SK-N-SH (cell line): ENCODE measurements at regions not wholly inside any gene's neighbourhood (a gene's known extent, or its start where the extent isn't known, plus 50 kb on each side); places are given as distances from the start of the nearest gene placed in this dataset.

Source experiments
- CTCF ChIA-PET: fragments of 300-600, 350-600 bp; formaldehyde crosslinking; extraction: SDS; loops from one replicate; lab custom pipeline; 2021; lab: Yijun Ruan, JAX
- POLR2A ChIA-PET: fragments of 350-600 bp; sonication (Branson Sonifier 250); formaldehyde crosslinking; extraction: SDS; loops from one replicate; lab custom pipeline; 2020; ENCODE audit warnings: antibody characterized with exemption, inconsistent platforms; lab: Yijun Ruan, JAX
- DNase-seq: peaks from one replicate; pipeline ENCODE4 v3.0.0; 2012
- H2AFZ ChIP-seq: fragments of 200-600 bp; sonication (generic); 2 replicates; pipeline ENCODE4 v1.8.1; 2016; ENCODE audit warnings: antibody characterized with exemption, mild to moderate bottlenecking, low read depth
- H3F3A ChIP-seq: fragments of 200-600 bp; sonication (generic); replicated peaks from 2 replicates; pipeline ENCODE3; 2016; ENCODE audit warnings: antibody characterized with exemption, mild to moderate bottlenecking; ENCODE audit not compliant: insufficient read depth
- H3K27ac ChIP-seq, 2 experiments: fragments of 200-500 bp in 1 of 2; fragments of 200-600 bp in 1 of 2; sonication (Bioruptor generic) in 1 of 2; sonication (generic), shearing (Covaris generic) in 1 of 2; 2 replicates each; pipeline versions ENCODE4 v1.5.1 to v1.6.1; 2014 to 2016; ENCODE audit warnings: low read depth in 2 of 2, inconsistent platforms in 1 of 2, low read length in 1 of 2, mild to moderate bottlenecking in 1 of 2, mixed read lengths in 1 of 2
- H3K27me3 ChIP-seq: fragments of 200-600 bp; sonication (generic), shearing (Covaris generic); 2 replicates; pipeline ENCODE4 v1.6.1; 2016; ENCODE audit warnings: mixed run types; ENCODE audit not compliant: insufficient read depth
- H3K36me3 ChIP-seq, 2 experiments: fragments of 200-500 bp in 1 of 2; fragments of 200-600 bp in 1 of 2; sonication (Bioruptor generic) in 1 of 2; sonication (generic) in 1 of 2; replicated peaks in 1 of 2; 2 replicates each; pipeline versions ENCODE3 to v1.5.1; 2014 to 2016; ENCODE audit warnings: low read length in 1 of 2, mild to moderate bottlenecking in 1 of 2; ENCODE audit not compliant: insufficient read depth in 2 of 2, control insufficient read depth in 1 of 2
- H3K4me1 ChIP-seq, 2 experiments: fragments of 200-500 bp in 1 of 2; fragments of 200-600 bp in 1 of 2; sonication (Bioruptor generic) in 1 of 2; sonication (generic), shearing (Covaris generic) in 1 of 2; 2 replicates each; pipeline versions ENCODE4 v1.5.1 to v1.6.1; 2014 to 2016; ENCODE audit warnings: low read depth in 1 of 2, low read length in 1 of 2, mixed run types in 1 of 2; ENCODE audit not compliant: insufficient read depth in 2 of 2, control insufficient read depth in 1 of 2
- H3K4me2 ChIP-seq: fragments of 200-600 bp; sonication (generic), shearing (Covaris generic); 2 replicates; pipeline ENCODE4 v1.6.1; 2017; ENCODE audit warnings: mixed run types
- H3K4me3 ChIP-seq, 2 experiments: fragments of 200-500 bp in 1 of 2; fragments of 200-600 bp in 1 of 2; sonication (Bioruptor generic) in 1 of 2; sonication (generic), shearing (Covaris generic) in 1 of 2; 2 replicates each; pipeline versions ENCODE4 v1.5.1 to v1.8.1; 2014 to 2016; ENCODE audit warnings: low read depth in 2 of 2, inconsistent platforms in 1 of 2, low read length in 1 of 2, mild to moderate bottlenecking in 1 of 2, mixed read lengths in 1 of 2, moderate library complexity in 1 of 2
- H3K79me2 ChIP-seq: fragments of 200-600 bp; sonication (generic); 2 replicates; pipeline ENCODE4 v1.8.1; 2017; ENCODE audit warnings: mild to moderate bottlenecking; ENCODE audit not compliant: insufficient read depth
- H3K9ac ChIP-seq: fragments of 200-600 bp; sonication (generic); 2 replicates; pipeline ENCODE4 v1.6.1; 2017; ENCODE audit warnings: mixed run types
- H3K9me2 ChIP-seq: fragments of 200-600 bp; sonication (generic); 2 replicates; pipeline ENCODE4 v1.6.1; 2017; ENCODE audit warnings: mixed run types
- H3K9me3 ChIP-seq: fragments of 200-600 bp; sonication (generic); 2 replicates; pipeline ENCODE4 v1.6.1; 2017; ENCODE audit warnings: mixed run types, mild to moderate bottlenecking, moderate library complexity
- H4K20me1 ChIP-seq: fragments of 200-600 bp; sonication (generic); 2 replicates; pipeline ENCODE4 v1.6.1; 2017; ENCODE audit warnings: mild to moderate bottlenecking, mixed run types; ENCODE audit not compliant: insufficient read depth
- FOXJ3 ChIP-seq: sonication (generic); formaldehyde crosslinking; IDR thresholded peaks from 2 replicates; pipeline ENCODE4 v1.5.1; 2020; ENCODE audit warnings: mild to moderate bottlenecking, missing genetic modification reagents
- FOXM1 ChIP-seq: IDR thresholded peaks from 2 replicates; pipeline ENCODE4 v1.4.0; 2012; ENCODE audit warnings: low read depth, mild to moderate bottlenecking
- GABPA ChIP-seq: IDR thresholded peaks from 2 replicates; pipeline ENCODE4 v1.4.0; 2012; ENCODE audit warnings: low read depth, mild to moderate bottlenecking
- GATA2 ChIP-seq: sonication (generic); formaldehyde crosslinking; IDR thresholded peaks from 2 replicates; pipeline ENCODE4 v1.5.0; 2020; ENCODE audit warnings: mild to moderate bottlenecking, missing genetic modification reagents
- JUND ChIP-seq: IDR thresholded peaks from 2 replicates; pipeline ENCODE4 v1.4.0; 2012
- MXI1 ChIP-seq: IDR thresholded peaks from 2 replicates; pipeline ENCODE4 v1.6.1; 2012; ENCODE audit warnings: mild to moderate bottlenecking, low read depth, low read length, improper control_type of control experiment
- NFIC ChIP-seq: IDR thresholded peaks from 2 replicates; pipeline ENCODE4 v1.4.0; 2012; ENCODE audit warnings: borderline replicate concordance
- POLR2AphosphoS5 ChIP-seq: IDR thresholded peaks from 2 replicates; pipeline ENCODE4 v1.6.1; 2012; ENCODE audit warnings: low read depth, low read length
- RAD21 ChIP-seq: IDR thresholded peaks from 2 replicates; pipeline ENCODE4 v1.6.1; 2012; ENCODE audit warnings: mild to moderate bottlenecking, low read length
- RCOR1 ChIP-seq: fragments of 150-350 bp; IDR thresholded peaks from 2 replicates; pipeline ENCODE4 v1.6.1; 2017; ENCODE audit warnings: antibody characterized with exemption, low read length
- SIN3A ChIP-seq: IDR thresholded peaks from 2 replicates; pipeline ENCODE4 v1.6.1; 2012; ENCODE audit warnings: low read depth, mild to moderate bottlenecking, low read length, moderate library complexity, borderline replicate concordance
- SMC3 ChIP-seq: IDR thresholded peaks from 2 replicates; pipeline ENCODE4 v1.6.1; 2012; ENCODE audit warnings: low read depth, low read length, improper control_type of control experiment
- TAF1 ChIP-seq: IDR thresholded peaks from 2 replicates; pipeline ENCODE4 v1.6.1; 2012; ENCODE audit warnings: low read depth, mild to moderate bottlenecking, low read length, moderate library complexity, borderline replicate concordance
- TCF12 ChIP-seq: IDR thresholded peaks from 2 replicates; pipeline ENCODE4 v1.4.0; 2012
- YY1 ChIP-seq: IDR thresholded peaks from 2 replicates; pipeline ENCODE4 v1.4.0; 2012; ENCODE audit warnings: low read depth, mild to moderate bottlenecking
- WGBS: methylation state at CpG from one replicate; pipeline ENCODE4 v1.1.6; 2017; ENCODE audit warnings: low lambda C conversion rate; 5-methylcytosine and 5-hydroxymethylcytosine counted together
- TF ChIP-seq, protein P1 (sequence below): IDR thresholded peaks from 2 replicates; pipeline ENCODE4 v1.6.1; 2012; ENCODE audit warnings: mild to moderate bottlenecking, low read depth, low read length, moderate library complexity
- TF ChIP-seq, protein P2 (sequence below): fragments of 200-600 bp; sonication (generic); IDR thresholded peaks from 2 replicates; pipeline ENCODE4 v1.6.1; 2017; ENCODE audit warnings: antibody characterized with exemption, mild to moderate bottlenecking, moderate library complexity
- TF ChIP-seq, protein P3 (sequence below): fragments of 150-350 bp; IDR thresholded peaks from 2 replicates; pipeline ENCODE4 v1.6.1; 2017; ENCODE audit warnings: antibody characterized with exemption, low read length, low read depth, borderline replicate concordance
- TF ChIP-seq, protein P4 (sequence below): IDR thresholded peaks from 2 replicates; pipeline ENCODE4 v1.4.0; 2012; ENCODE audit warnings: low read depth, borderline replicate concordance

DNA sequence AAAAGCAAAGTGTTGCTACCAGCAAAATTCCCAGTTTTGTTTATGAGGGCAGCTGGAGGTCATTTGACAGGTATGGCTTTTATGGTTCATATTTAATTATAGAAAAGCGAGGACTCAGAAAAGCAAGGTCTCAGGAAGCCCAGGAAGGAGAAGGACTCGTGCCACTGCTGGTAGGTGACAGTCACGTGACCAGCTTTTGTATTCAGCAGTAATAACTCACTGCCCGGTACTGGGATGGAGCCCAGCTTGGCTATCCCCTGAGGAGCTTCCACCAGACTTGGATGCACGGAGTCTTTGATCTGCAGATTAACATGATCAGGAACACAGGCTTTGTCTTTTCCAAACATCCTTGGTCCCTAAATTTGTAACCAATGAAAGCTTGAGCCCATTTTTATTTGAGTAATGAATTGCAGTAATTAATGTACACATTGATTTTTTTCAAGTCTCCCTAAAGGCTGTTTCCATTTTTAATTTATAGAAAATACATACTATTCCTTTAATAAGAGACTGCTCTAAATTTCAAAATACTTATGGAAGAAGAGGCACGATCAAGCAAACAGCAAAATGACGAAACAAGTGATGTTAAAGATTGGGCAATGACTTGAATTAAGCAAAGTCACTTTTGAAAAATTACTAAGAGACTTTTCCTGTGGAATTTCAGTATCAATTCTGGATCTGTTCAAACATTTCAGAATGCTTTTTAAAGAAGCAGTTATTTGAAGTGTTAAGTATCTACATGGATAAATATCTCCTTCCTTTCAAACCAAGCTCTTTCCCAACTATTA, 251.7 kb upstream of the HNRNPA3 start:
- H3K36me3 ChIP-seq = no peaks in the 10 kb centered on the region
- no peaks in the 10 kb centered on the region for H3K27me3 ChIP-seq
- H3K79me2 ChIP-seq = no peaks in the 10 kb centered on the region
- peaks cover 0 to 5% of the 10 kb centered on the region in 2 experiments; a peak in 2 of 4 replicates for H3K4me1 ChIP-seq
- no peak overlapping the region for H3K4me3 ChIP-seq
- 28% methylated on average over 7 of the region's 7 CpGs for WGBS
- no peak overlapping the region for H3K9ac ChIP-seq
- ChIA-PET POLR2A (no interaction called here), CTCF (interaction anchor here (1.2 to 1.7 kb wide), 4 partner anchors 8 to 188 kb away, joined by 3 to 6 read pairs (median 4); no protein-coding TSS in a partner anchor)
- H3F3A ChIP-seq = no peaks in the 10 kb centered on the region
- DNase-seq = no peak
- TF ChIP-seq TAF1 (no peak), FOXM1 (no peak), MXI1 (no peak), FOXJ3 (no peak), GABPA (no peak), GATA2 (no peak), YY1 (no peak), SIN3A (no peak), POLR2AphosphoS5 (no peak), RCOR1 (no peak), TCF12 (no peak), NFIC (no peak), RAD21 (no peak), SMC3 (no peak), JUND (no peak)
- TF ChIP-seq, protein P1, sequence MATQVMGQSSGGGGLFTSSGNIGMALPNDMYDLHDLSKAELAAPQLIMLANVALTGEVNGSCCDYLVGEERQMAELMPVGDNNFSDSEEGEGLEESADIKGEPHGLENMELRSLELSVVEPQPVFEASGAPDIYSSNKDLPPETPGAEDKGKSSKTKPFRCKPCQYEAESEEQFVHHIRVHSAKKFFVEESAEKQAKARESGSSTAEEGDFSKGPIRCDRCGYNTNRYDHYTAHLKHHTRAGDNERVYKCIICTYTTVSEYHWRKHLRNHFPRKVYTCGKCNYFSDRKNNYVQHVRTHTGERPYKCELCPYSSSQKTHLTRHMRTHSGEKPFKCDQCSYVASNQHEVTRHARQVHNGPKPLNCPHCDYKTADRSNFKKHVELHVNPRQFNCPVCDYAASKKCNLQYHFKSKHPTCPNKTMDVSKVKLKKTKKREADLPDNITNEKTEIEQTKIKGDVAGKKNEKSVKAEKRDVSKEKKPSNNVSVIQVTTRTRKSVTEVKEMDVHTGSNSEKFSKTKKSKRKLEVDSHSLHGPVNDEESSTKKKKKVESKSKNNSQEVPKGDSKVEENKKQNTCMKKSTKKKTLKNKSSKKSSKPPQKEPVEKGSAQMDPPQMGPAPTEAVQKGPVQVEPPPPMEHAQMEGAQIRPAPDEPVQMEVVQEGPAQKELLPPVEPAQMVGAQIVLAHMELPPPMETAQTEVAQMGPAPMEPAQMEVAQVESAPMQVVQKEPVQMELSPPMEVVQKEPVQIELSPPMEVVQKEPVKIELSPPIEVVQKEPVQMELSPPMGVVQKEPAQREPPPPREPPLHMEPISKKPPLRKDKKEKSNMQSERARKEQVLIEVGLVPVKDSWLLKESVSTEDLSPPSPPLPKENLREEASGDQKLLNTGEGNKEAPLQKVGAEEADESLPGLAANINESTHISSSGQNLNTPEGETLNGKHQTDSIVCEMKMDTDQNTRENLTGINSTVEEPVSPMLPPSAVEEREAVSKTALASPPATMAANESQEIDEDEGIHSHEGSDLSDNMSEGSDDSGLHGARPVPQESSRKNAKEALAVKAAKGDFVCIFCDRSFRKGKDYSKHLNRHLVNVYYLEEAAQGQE = no peak
- TF ChIP-seq, protein P2, sequence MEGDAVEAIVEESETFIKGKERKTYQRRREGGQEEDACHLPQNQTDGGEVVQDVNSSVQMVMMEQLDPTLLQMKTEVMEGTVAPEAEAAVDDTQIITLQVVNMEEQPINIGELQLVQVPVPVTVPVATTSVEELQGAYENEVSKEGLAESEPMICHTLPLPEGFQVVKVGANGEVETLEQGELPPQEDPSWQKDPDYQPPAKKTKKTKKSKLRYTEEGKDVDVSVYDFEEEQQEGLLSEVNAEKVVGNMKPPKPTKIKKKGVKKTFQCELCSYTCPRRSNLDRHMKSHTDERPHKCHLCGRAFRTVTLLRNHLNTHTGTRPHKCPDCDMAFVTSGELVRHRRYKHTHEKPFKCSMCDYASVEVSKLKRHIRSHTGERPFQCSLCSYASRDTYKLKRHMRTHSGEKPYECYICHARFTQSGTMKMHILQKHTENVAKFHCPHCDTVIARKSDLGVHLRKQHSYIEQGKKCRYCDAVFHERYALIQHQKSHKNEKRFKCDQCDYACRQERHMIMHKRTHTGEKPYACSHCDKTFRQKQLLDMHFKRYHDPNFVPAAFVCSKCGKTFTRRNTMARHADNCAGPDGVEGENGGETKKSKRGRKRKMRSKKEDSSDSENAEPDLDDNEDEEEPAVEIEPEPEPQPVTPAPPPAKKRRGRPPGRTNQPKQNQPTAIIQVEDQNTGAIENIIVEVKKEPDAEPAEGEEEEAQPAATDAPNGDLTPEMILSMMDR = no peak
- TF ChIP-seq, protein P3, sequence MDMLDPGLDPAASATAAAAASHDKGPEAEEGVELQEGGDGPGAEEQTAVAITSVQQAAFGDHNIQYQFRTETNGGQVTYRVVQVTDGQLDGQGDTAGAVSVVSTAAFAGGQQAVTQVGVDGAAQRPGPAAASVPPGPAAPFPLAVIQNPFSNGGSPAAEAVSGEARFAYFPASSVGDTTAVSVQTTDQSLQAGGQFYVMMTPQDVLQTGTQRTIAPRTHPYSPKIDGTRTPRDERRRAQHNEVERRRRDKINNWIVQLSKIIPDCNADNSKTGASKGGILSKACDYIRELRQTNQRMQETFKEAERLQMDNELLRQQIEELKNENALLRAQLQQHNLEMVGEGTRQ = no peak
- TF ChIP-seq, protein P4, sequence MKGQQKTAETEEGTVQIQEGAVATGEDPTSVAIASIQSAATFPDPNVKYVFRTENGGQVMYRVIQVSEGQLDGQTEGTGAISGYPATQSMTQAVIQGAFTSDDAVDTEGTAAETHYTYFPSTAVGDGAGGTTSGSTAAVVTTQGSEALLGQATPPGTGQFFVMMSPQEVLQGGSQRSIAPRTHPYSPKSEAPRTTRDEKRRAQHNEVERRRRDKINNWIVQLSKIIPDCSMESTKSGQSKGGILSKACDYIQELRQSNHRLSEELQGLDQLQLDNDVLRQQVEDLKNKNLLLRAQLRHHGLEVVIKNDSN = no peak
- H3K27ac ChIP-seq = no peak overlapping the region
- no peak overlapping the region for H2AFZ ChIP-seq
- H3K9me3 ChIP-seq = no peaks in the 10 kb centered on the region
- H3K9me2 ChIP-seq = no peaks in the 10 kb centered on the region
- no peak overlapping the region for H3K4me2 ChIP-seq
- no peaks in the 10 kb centered on the region for H4K20me1 ChIP-seq
